Left cardiac atrium (tissue), 4 donors: ENCODE measurements at regions not wholly inside any gene's neighbourhood (a gene's known extent, or its start where the extent isn't known, plus 50 kb on each side); places are given as distances from the start of the nearest gene placed in this dataset.
"Not testable (repeated sequence)": the region's sequence is repeated elsewhere in the genome, so short reads cannot be mapped to it uniquely, and the experiment has no call there.

Experiments used
- ATAC-seq, 2 donors: fragments of 200-7000 bp; cut with Tn5 transposase; one replicate each; pipeline ENCODE4 v1.9.1; 2020; ENCODE audit warnings: mild to moderate bottlenecking in 2 of 2, moderate library complexity in 2 of 2
- DNase-seq: peaks from one replicate; pipeline ENCODE4 v3.0.0-alpha.2; 2020
- intact Hi-C, 2 donors: fragments of 100-400 bp; cut with DNase I; formaldehyde crosslinking; loops; one replicate each; pipeline versions ENCODE4 v1.14.1 to v1.15.1; 2022 to 2023
- donor health status: DM: no; HTN: yes; CAD: no.
- donor health status: DM: no; HTN: yes; CAD: no; lungs with severe emphysema.
- donor health status: DM: yes; HTN: yes; CAD: no.
- donor health status: Dilated cardiomyopathy.

GRCh38 chr10:44252631-44253030 lies 132.3 kb downstream of the CXCL12 start:
- intact Hi-C loops, DNase-seq, ATAC-seq: not testable (repeated sequence)

GRCh38 chr10:44249933-44250332 lies 135.0 kb downstream of the CXCL12 start:
- DNase-seq, ATAC-seq, intact Hi-C loops: not testable (repeated sequence)

GRCh38 chr10:44249490-44249889 lies 135.4 kb downstream of the CXCL12 start:
- ATAC-seq (no peak), DNase-seq (no peak)
- intact Hi-C loops: no loop called here

- DNase-seq, ATAC-seq, intact Hi-C loops: not testable (repeated sequence)
Measured at GRCh38 chr10:44246700-44247099, 138.2 kb downstream of the CXCL12 start.

- ATAC-seq, intact Hi-C loops, DNase-seq: not testable (repeated sequence)
Measured at GRCh38 chr10:44246287-44246686, 138.6 kb downstream of the CXCL12 start.

GRCh38 chr10:44245601-44245938 lies 139.3 kb downstream of the CXCL12 start:
- ATAC-seq: no peak
- DNase-seq: no peak
- intact Hi-C loops: no loop called here

- intact Hi-C loops: no loop called here
- ATAC-seq (no peak), DNase-seq (no peak)
Measured at GRCh38 chr10:44244745-44245600, 139.9 kb downstream of the CXCL12 start.

GRCh38 chr10:44243851-44244510 lies 140.9 kb downstream of the CXCL12 start:
- no peak for DNase-seq
- ATAC-seq: no peak
- intact Hi-C loops: no loop called here

- no peak for DNase-seq
- intact Hi-C loops: no loop called here
- ATAC-seq: no peak
Measured at GRCh38 chr10:44242826-44243225, 142.1 kb downstream of the CXCL12 start.

GRCh38 chr10:44242091-44242490 lies 142.8 kb downstream of the CXCL12 start:
- DNase-seq: no peak
- no peak for ATAC-seq
- intact Hi-C loops: no loop called here

- no peak for ATAC-seq
- intact Hi-C loops: no loop called here
- DNase-seq: no peak
Measured at GRCh38 chr10:44240584-44241205, 144.2 kb downstream of the CXCL12 start.

- intact Hi-C loops: no loop called here
- no peak for ATAC-seq
- no peak for DNase-seq
Measured at GRCh38 chr10:44238212-44238611, 146.7 kb downstream of the CXCL12 start.

- intact Hi-C loops: no loop called here
- DNase-seq: no peak
- ATAC-seq: no peak
Measured at GRCh38 chr10:44237364-44238049, 147.4 kb downstream of the CXCL12 start.

- intact Hi-C loops: no loop called here
- ATAC-seq: no peak
- DNase-seq: no peak
Measured at GRCh38 chr10:44235363-44235762, 149.5 kb downstream of the CXCL12 start.

- ATAC-seq (peak; percentile 59 to 72), DNase-seq (no peak)
- intact Hi-C loops: no loop called here
Measured at GRCh38 chr10:44234483-44234875, 150.4 kb downstream of the CXCL12 start.

GRCh38 chr10:44233561-44234482 lies 151.1 kb downstream of the CXCL12 start:
- DNase-seq (peak; percentile 32), ATAC-seq (peak in 1 of 2 donors; percentile 65)
- intact Hi-C loops: no loop called here

GRCh38 chr10:44217274-44217820 lies 167.6 kb downstream of the CXCL12 start:
- DNase-seq (no peak), ATAC-seq (no peak)
- intact Hi-C loops: no loop called here

- DNase-seq: no peak
- no peak for ATAC-seq
- intact Hi-C loops: no loop called here
Measured at GRCh38 chr10:44216073-44216472, 168.8 kb downstream of the CXCL12 start.
